ENCODE measurements at regions not wholly inside any gene's neighbourhood (a gene's known extent, or its start where the extent isn't known, plus 50 kb on each side); places are given as distances from the start of the nearest gene placed in this dataset.
A peak's percentile ranks its signal among the peaks of the same experiment; 100 is the strongest.
"Not testable (repeated sequence)": the region's sequence is repeated elsewhere in the genome, so short reads cannot be mapped to it uniquely, and the experiment has no call there.

- DNase-seq, result peak; percentile 51 to 86
These were observed 146.8 kb upstream of the FBXL17 start for GRCh38 chr5:108528655-108529054.

GRCh38 chr5:108524564-108524963 is 142.7 kb upstream of the FBXL17 start:
- no peak for DNase-seq

- DNase-seq, result no peak
These were observed 141.5 kb upstream of the FBXL17 start for GRCh38 chr5:108523360-108523759.

GRCh38 chr5:108521841-108522506 is 140.1 kb upstream of the FBXL17 start:
- DNase-seq, result peak; percentile 36 to 62

- no peak for DNase-seq
These were observed 139.3 kb upstream of the FBXL17 start for GRCh38 chr5:108521011-108521700.

GRCh38 chr5:108516785-108517184 is 134.9 kb upstream of the FBXL17 start:
- no peak for DNase-seq

GRCh38 chr5:108515517-108516105 is 133.7 kb upstream of the FBXL17 start:
- DNase-seq, result no peak

GRCh38 chr5:108508979-108509378 is 127.1 kb upstream of the FBXL17 start:
- DNase-seq, result no peak

GRCh38 chr5:108507631-108508030 is 125.7 kb upstream of the FBXL17 start:
- DNase-seq, result no peak

GRCh38 chr5:108505608-108506007 is 123.7 kb upstream of the FBXL17 start:
- DNase-seq, result no peak

- no peak for DNase-seq
These were observed 123.1 kb upstream of the FBXL17 start for GRCh38 chr5:108504974-108505373.

GRCh38 chr5:108503986-108504385 is 122.1 kb upstream of the FBXL17 start:
- no peak for DNase-seq

- not testable (repeated sequence) for DNase-seq
These were observed 113.7 kb upstream of the FBXL17 start for GRCh38 chr5:108495615-108496014.

- no peak for DNase-seq
These were observed 106.1 kb upstream of the FBXL17 start for GRCh38 chr5:108487951-108488350.

- no peak for DNase-seq
These were observed 102.1 kb upstream of the FBXL17 start for GRCh38 chr5:108484035-108484434.

- peak; percentile 5 to 67 for DNase-seq
These were observed 99.5 kb upstream of the FBXL17 start for GRCh38 chr5:108481355-108481931.

- no peak for DNase-seq
These were observed 90.3 kb upstream of the FBXL17 start for GRCh38 chr5:108472237-108472636.

- no peak for DNase-seq
These were observed 85.7 kb upstream of the FBXL17 start for GRCh38 chr5:108467563-108467962.

- DNase-seq, result no peak
These were observed 79.9 kb upstream of the FBXL17 start for GRCh38 chr5:108461628-108462367.

- peak in 1 of 2 experiments; percentile 39 for DNase-seq
These were observed 77.9 kb upstream of the FBXL17 start for GRCh38 chr5:108459769-108460168.

GRCh38 chr5:108451269-108451668 is 69.4 kb upstream of the FBXL17 start:
- no peak for DNase-seq

GRCh38 chr5:108444130-108444529 is 62.2 kb upstream of the FBXL17 start:
- DNase-seq, result not testable (repeated sequence)

GRCh38 chr5:108442063-108442651 is 60.3 kb upstream of the FBXL17 start:
- DNase-seq, result not testable (repeated sequence)

Data from NCI-H524 (cell line).